ENCODE measurements at regions not wholly inside any gene's neighbourhood (a gene's known extent, or its start where the extent isn't known, plus 50 kb on each side); places are given as distances from the start of the nearest gene placed in this dataset.
A peak's percentile ranks its signal among the peaks of the same experiment; 100 is the strongest.

DNA sequence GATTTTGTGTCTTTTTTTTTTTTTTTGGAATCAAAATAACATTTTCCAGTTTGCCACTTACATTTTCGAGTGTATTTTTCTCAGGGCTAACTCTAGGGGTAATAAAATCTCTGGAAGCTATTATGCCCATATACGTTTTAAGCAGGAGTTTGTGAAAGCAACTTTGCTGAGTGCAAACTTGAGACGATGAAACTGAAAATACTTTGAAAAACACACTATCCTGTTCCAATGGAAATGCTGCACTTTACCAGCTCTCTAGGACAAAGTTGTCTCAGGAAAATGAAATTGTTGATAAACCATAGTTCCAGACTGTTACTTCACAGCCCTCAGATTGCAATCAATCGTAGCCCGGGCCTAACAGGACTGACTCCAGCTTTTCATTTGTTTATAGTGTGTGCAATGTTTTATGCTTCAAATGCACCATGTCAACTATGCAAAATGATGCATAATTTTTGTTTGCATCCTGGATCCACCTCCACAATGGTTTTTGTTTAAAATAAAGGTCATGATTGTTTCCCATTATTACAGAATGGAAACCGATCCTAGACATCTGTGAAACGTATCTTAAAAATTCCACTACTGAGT is 220.6 kb upstream of the PKN2 start:
- no peaks in the 10 kb centered on the region for H3K9me3 ChIP-seq (ENCODE audit: control insufficient read depth in 2 of 2, insufficient read depth in 1 of 2, low read depth in 1 of 2, low read length in 1 of 2)
- no peak overlapping the region for H3K4me3 ChIP-seq (ENCODE audit: low read depth in 1 of 3, low read length in 3 of 3)
- DNase-seq (peak in 1 of 2 donors; percentile 5), FAIRE-seq (no peak)
- no peaks in the 10 kb centered on the region for H3K36me3 ChIP-seq (ENCODE audit: control insufficient read depth in 3 of 3, insufficient read depth in 2 of 3, low read depth in 1 of 3, low read length in 3 of 3)
- H3K27ac ChIP-seq (ENCODE audit: low read depth in 1 of 3, low read length in 2 of 3): peak overlapping the region in 1 of 3 donors; percentile 64
- peaks cover 0 to 3% (median 0%) of the 10 kb centered on the region in 3 donors for H3K4me1 ChIP-seq (ENCODE audit: control insufficient read depth in 3 of 3, insufficient read depth in 2 of 3, low read depth in 1 of 3, low read length in 2 of 3)
- WGBS, 3 donors: 53 to 59% (median 56%) methylated on average over 7 of the region's 7 CpGs
- peaks cover 0 to 8% (median 0%) of the 10 kb centered on the region in 3 donors for H3K27me3 ChIP-seq (ENCODE audit: control insufficient read depth in 3 of 3, insufficient read depth in 3 of 3, low read length in 3 of 3)

DNA sequence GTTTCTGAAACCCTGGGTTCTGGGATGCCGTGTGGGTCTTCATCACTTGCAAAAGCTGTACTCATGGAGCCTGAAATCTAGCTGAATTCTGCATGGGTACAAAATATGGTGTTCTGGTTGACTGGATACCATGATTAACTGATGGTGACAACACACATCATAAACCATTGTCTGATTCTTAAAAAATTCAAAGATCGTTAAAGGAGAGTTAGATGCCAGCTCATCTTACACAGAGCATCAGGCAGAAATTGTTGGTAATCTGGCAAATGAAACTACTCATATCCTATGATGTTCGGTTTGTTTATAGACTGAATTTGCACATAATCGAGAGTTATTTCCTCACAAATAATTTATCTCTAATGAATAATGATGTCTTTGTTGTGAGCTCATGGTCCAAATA is 218.1 kb upstream of the PKN2 start:
- DNase-seq: no peak
- H3K9me3 ChIP-seq (ENCODE audit: control insufficient read depth in 2 of 2, insufficient read depth in 1 of 2, low read depth in 1 of 2, low read length in 1 of 2): no peaks in the 10 kb centered on the region
- H3K4me1 ChIP-seq (ENCODE audit: control insufficient read depth in 3 of 3, insufficient read depth in 2 of 3, low read depth in 1 of 3, low read length in 2 of 3): peaks cover 0 to 3% (median 0%) of the 10 kb centered on the region in 3 donors
- 74 to 91% (median 84%) methylated on average over 4 of the region's 4 CpGs for WGBS, 3 donors
- no peak for FAIRE-seq
- H3K27ac ChIP-seq (ENCODE audit: low read depth in 1 of 3, low read length in 2 of 3): no peak overlapping the region
- H3K4me3 ChIP-seq (ENCODE audit: low read depth in 1 of 3, low read length in 3 of 3): no peak overlapping the region
- H3K27me3 ChIP-seq (ENCODE audit: control insufficient read depth in 3 of 3, insufficient read depth in 3 of 3, low read length in 3 of 3): peaks cover 0 to 8% (median 0%) of the 10 kb centered on the region in 3 donors
- H3K36me3 ChIP-seq (ENCODE audit: control insufficient read depth in 3 of 3, insufficient read depth in 2 of 3, low read depth in 1 of 3, low read length in 3 of 3): no peaks in the 10 kb centered on the region

DNA sequence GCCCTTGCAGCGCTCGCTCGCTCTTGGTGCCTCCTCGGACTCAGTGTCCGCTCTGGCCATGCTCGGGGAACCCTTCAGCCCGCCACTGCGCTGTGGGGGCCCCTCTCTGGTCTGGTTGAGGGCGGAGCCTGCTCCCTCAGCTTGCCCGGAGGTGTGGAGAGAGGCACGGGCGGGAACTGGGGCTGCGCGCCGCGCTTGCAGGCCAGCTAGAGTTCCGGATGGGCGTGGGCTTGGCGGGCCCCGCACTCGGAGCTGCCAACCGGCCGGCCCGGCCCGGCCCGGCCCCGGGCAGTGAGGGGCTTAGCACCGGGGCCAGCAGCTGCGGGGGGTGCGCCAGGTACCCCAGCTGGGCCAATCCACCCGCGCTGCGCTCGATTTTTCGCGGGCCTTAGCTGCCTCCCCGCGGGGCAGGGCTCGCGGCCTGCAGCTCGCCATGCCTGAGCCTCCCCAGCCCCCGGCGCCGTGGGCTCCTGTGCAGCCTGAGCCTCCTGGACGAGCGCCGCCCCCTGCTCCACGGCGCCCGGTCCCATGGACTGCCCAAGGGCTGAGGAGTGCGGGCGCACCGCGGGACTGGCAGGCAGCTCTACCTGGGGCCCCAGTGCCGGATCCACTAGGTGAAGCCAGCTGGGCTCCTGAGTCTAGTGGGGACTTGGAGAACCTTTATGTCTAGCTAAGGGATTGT is 217.0 kb upstream of the PKN2 start:
- DNase-seq: no peak
- no peak for FAIRE-seq
- H3K36me3 ChIP-seq (ENCODE audit: control insufficient read depth in 3 of 3, insufficient read depth in 2 of 3, low read depth in 1 of 3, low read length in 3 of 3): no peaks in the 10 kb centered on the region

DNA sequence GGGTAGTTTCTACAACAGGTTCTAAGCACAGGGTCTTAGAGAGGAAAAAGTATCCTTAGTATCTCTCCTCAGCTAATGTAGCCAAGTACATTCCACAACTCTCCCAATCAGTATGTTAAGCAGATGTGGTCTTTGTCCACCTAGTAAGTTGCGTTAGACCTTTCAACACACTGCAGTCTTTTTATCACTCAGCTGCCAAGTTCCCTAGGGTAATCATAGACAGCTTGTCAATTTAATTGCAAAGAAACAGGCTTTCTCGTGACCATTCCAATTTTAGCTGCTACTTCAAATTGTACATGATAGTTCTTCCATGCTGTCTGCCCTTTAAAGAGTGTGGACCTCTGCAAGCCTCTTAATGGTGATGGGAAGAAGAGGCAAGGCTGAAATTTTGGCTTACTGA is 211.8 kb upstream of the PKN2 start:
- Histone ChIP-seq H3K36me3 (ENCODE audit: control insufficient read depth in 3 of 3, insufficient read depth in 2 of 3, low read depth in 1 of 3, low read length in 3 of 3) (no peaks in the 10 kb centered on the region), H3K27me3 (ENCODE audit: control insufficient read depth in 3 of 3, insufficient read depth in 3 of 3, low read length in 3 of 3) (no peaks in the 10 kb centered on the region), H3K4me1 (ENCODE audit: control insufficient read depth in 3 of 3, insufficient read depth in 2 of 3, low read depth in 1 of 3, low read length in 2 of 3) (no peaks in the 10 kb centered on the region), H3K27ac (ENCODE audit: low read depth in 1 of 3, low read length in 2 of 3) (no peak overlapping the region), H3K9me3 (ENCODE audit: control insufficient read depth in 2 of 2, insufficient read depth in 1 of 2, low read depth in 1 of 2, low read length in 1 of 2) (no peaks in the 10 kb centered on the region), H3K4me3 (ENCODE audit: low read depth in 1 of 3, low read length in 3 of 3) (no peak overlapping the region)
- DNase-seq (peak in 1 of 2 donors; percentile 11), FAIRE-seq (no peak)
- WGBS, 3 donors: 38 to 59% (median 44%) methylated on average over 2 of the region's 2 CpGs

More for the DNA sequence above, 217.0 kb upstream of the PKN2 start:
- Histone ChIP-seq H3K4me1 (ENCODE audit: control insufficient read depth in 3 of 3, insufficient read depth in 2 of 3, low read depth in 1 of 3, low read length in 2 of 3) (peaks cover 0 to 2% (median 0%) of the 10 kb centered on the region in 3 donors), H3K4me3 (ENCODE audit: low read depth in 1 of 3, low read length in 3 of 3) (no peak overlapping the region), H3K27me3 (ENCODE audit: control insufficient read depth in 3 of 3, insufficient read depth in 3 of 3, low read length in 3 of 3) (peaks cover 0 to 4% (median 0%) of the 10 kb centered on the region in 3 donors), H3K9me3 (ENCODE audit: control insufficient read depth in 2 of 2, insufficient read depth in 1 of 2, low read depth in 1 of 2, low read length in 1 of 2) (no peaks in the 10 kb centered on the region), H3K27ac (ENCODE audit: low read depth in 1 of 3, low read length in 2 of 3) (no peak overlapping the region)
- WGBS, 3 donors: 95 to 98% (median 98%) methylated on average over 49 to 55 of the region's 55 CpGs

- 82 to 85% (median 84%) methylated on average over 1 of the region's 1 CpG for WGBS, 3 donors
- no peaks in the 10 kb centered on the region for H3K4me1 ChIP-seq (ENCODE audit: control insufficient read depth in 3 of 3, insufficient read depth in 2 of 3, low read depth in 1 of 3, low read length in 2 of 3)
- FAIRE-seq: no peak
Measured at GRCh38 chr1:88472714-88473113, 211.4 kb upstream of the PKN2 start.

DNA sequence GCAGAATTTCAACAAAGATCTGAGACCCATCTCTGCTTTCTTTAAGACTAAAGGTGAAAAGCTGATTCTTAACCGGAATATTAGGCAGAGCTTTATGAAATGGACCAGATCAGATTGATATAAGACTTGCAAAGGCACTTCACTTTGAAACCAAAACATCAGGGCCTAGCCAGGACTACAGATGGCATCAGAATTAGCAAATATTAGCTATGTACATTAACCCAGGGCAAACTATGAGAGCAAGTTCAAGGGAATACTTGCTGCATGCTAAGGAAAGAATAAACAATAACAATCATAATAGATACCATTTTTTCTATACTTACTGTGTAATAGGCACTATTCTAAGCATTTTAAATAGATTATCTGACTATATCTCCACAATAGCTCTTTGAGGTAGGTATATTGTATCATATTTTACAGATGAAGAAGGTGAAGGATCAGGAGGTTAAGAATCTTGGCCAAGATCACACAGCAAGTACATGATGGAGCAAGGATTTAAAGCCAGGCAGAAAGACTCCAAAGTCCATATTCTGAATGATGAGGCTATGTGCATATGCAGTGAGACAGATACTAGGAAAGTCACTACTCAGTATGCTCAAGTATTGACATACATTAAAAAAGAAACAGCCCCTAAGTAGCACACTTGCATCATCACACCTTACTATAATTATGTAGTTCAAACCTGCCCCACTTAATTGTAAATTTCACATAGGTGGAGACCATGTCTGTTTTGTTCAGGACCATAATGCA is 209.3 kb upstream of the PKN2 start:
- no peaks in the 10 kb centered on the region for H3K9me3 ChIP-seq (ENCODE audit: control insufficient read depth in 2 of 2, insufficient read depth in 1 of 2, low read depth in 1 of 2, low read length in 1 of 2)
- no peaks in the 10 kb centered on the region for H3K27me3 ChIP-seq (ENCODE audit: control insufficient read depth in 3 of 3, insufficient read depth in 3 of 3, low read length in 3 of 3)
- H3K27ac ChIP-seq (ENCODE audit: low read depth in 1 of 3, low read length in 2 of 3): no peak overlapping the region
- H3K4me3 ChIP-seq (ENCODE audit: low read depth in 1 of 3, low read length in 3 of 3): no peak overlapping the region
- no peaks in the 10 kb centered on the region for H3K36me3 ChIP-seq (ENCODE audit: control insufficient read depth in 3 of 3, insufficient read depth in 2 of 3, low read depth in 1 of 3, low read length in 3 of 3)
- H3K4me1 ChIP-seq (ENCODE audit: control insufficient read depth in 3 of 3, insufficient read depth in 2 of 3, low read depth in 1 of 3, low read length in 2 of 3): no peaks in the 10 kb centered on the region
- FAIRE-seq (no peak), DNase-seq (no peak)
- 78 to 91% (median 84%) methylated on average over 1 of the region's 1 CpG for WGBS, 3 donors

More at GRCh38 chr1:88472714-88473113, 211.4 kb upstream of the PKN2 start:
- Histone ChIP-seq H3K27ac (ENCODE audit: low read depth in 1 of 3, low read length in 2 of 3) (no peak overlapping the region), H3K4me3 (ENCODE audit: low read depth in 1 of 3, low read length in 3 of 3) (no peak overlapping the region), H3K9me3 (ENCODE audit: control insufficient read depth in 2 of 2, insufficient read depth in 1 of 2, low read depth in 1 of 2, low read length in 1 of 2) (no peaks in the 10 kb centered on the region), H3K36me3 (ENCODE audit: control insufficient read depth in 3 of 3, insufficient read depth in 2 of 3, low read depth in 1 of 3, low read length in 3 of 3) (no peaks in the 10 kb centered on the region), H3K27me3 (ENCODE audit: control insufficient read depth in 3 of 3, insufficient read depth in 3 of 3, low read length in 3 of 3) (no peaks in the 10 kb centered on the region)
- no peak for DNase-seq

GRCh38 chr1:88484881-88485280 is 199.2 kb upstream of the PKN2 start:
- peak in 1 of 2 donors; percentile 63 for DNase-seq
- no peak overlapping the region for H3K4me3 ChIP-seq (ENCODE audit: low read depth in 1 of 3, low read length in 3 of 3)
- H3K36me3 ChIP-seq (ENCODE audit: control insufficient read depth in 3 of 3, insufficient read depth in 2 of 3, low read depth in 1 of 3, low read length in 3 of 3): no peaks in the 10 kb centered on the region
- H3K27ac ChIP-seq (ENCODE audit: low read depth in 1 of 3, low read length in 2 of 3): no peak overlapping the region
- WGBS, 3 donors: 10 to 45% (median 34%) methylated on average over 4 of the region's 4 CpGs
- no peak for FAIRE-seq
- H3K27me3 ChIP-seq (ENCODE audit: control insufficient read depth in 3 of 3, insufficient read depth in 3 of 3, low read length in 3 of 3): no peaks in the 10 kb centered on the region
- peaks cover 0 to 5% (median 2%) of the 10 kb centered on the region in 3 donors for H3K4me1 ChIP-seq (ENCODE audit: control insufficient read depth in 3 of 3, insufficient read depth in 2 of 3, low read depth in 1 of 3, low read length in 2 of 3)
- H3K9me3 ChIP-seq (ENCODE audit: control insufficient read depth in 2 of 2, insufficient read depth in 1 of 2, low read depth in 1 of 2, low read length in 1 of 2): no peaks in the 10 kb centered on the region

- DNase-seq (peak in 1 of 2 donors; percentile 23), FAIRE-seq (no peak)
- H3K27me3 ChIP-seq (ENCODE audit: control insufficient read depth in 3 of 3, insufficient read depth in 3 of 3, low read length in 3 of 3): no peaks in the 10 kb centered on the region
- no peak overlapping the region for H3K4me3 ChIP-seq (ENCODE audit: low read depth in 1 of 3, low read length in 3 of 3)
- H3K36me3 ChIP-seq (ENCODE audit: control insufficient read depth in 3 of 3, insufficient read depth in 2 of 3, low read depth in 1 of 3, low read length in 3 of 3): no peaks in the 10 kb centered on the region
- WGBS, 3 donors: 47 to 66% (median 52%) methylated on average over 4 of the region's 4 CpGs
- H3K27ac ChIP-seq (ENCODE audit: low read depth in 1 of 3, low read length in 2 of 3): no peak overlapping the region
- no peaks in the 10 kb centered on the region for H3K9me3 ChIP-seq (ENCODE audit: control insufficient read depth in 2 of 2, insufficient read depth in 1 of 2, low read depth in 1 of 2, low read length in 1 of 2)
- peaks cover 0 to under 1% (median 0%) of the 10 kb centered on the region in 3 donors for H3K4me1 ChIP-seq (ENCODE audit: control insufficient read depth in 3 of 3, insufficient read depth in 2 of 3, low read depth in 1 of 3, low read length in 2 of 3)
Measured at GRCh38 chr1:88488237-88488636, 195.8 kb upstream of the PKN2 start.

Measured in small intestine (tissue), 7 donors.